ENCODE measurements at regions not wholly inside any gene's neighbourhood (a gene's known extent, or its start where the extent isn't known, plus 50 kb on each side); places are given as distances from the start of the nearest gene placed in this dataset.

DNA sequence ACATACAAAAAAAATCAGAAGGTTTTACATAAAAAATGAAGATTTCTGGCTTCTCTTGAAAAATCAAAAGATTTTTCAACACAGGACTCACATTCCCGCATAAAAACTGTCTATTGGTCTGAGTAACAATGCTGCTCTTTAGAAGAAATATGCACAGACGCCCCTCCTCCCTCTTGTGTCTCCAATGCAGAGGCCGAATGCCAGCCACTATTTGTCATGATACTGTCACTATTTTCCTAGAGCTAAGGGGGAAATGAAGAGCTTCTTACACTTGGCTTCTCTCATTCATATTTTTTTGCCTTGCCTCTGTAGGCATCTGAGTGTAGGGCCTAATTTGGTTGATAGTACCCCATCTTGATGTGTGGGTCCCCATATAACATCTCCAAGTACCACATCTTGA lies 98.0 kb downstream of the BBS10 start:
- Mint-ChIP-seq H3K9me3 (ENCODE audit: insufficient read depth) (no peaks in the 10 kb centered on the region), H3K27me3 (peaks cover 10% of the 10 kb centered on the region), H3K27ac (no peak overlapping the region), H3K4me3 (no peak overlapping the region), H3K4me1 (no peaks in the 10 kb centered on the region)
- Histone ChIP-seq H3K4me1 (ENCODE audit: control insufficient read depth in 2 of 2, insufficient read depth in 2 of 2, low read length in 2 of 2) (no peaks in the 10 kb centered on the region), H3K9me3 (ENCODE audit: control extremely low read depth in 1 of 3, control insufficient read depth in 2 of 3, insufficient read depth in 1 of 3, low read length in 2 of 3) (no peaks in the 10 kb centered on the region), H2AFZ (ENCODE audit: insufficient read depth, low read depth, low read length, poor library complexity, severe bottlenecking) (no peak overlapping the region), H3K9ac (ENCODE audit: low read length) (no peak overlapping the region), H3K79me2 (ENCODE audit: control insufficient read depth, insufficient read depth, low read length) (no peaks in the 10 kb centered on the region), H3K27ac (ENCODE audit: low read length in 2 of 2) (no peak overlapping the region), H3K4me3 (ENCODE audit: control extremely low read depth in 1 of 5, extremely low read depth in 1 of 5, insufficient read depth in 1 of 5, low read depth in 2 of 5, low read length in 4 of 5) (no peak overlapping the region), H4K20me1 (ENCODE audit: control insufficient read depth, insufficient read depth, low read length, poor library complexity, severe bottlenecking) (no peaks in the 10 kb centered on the region), H3K36me3 (replicated peaks in 1 of 2; ENCODE audit: control extremely low read depth in 1 of 2, control insufficient read depth in 1 of 2, extremely low read depth in 1 of 2, insufficient read depth in 2 of 2, low read length in 1 of 2) (no peaks in the 10 kb centered on the region), H3K4me2 (replicated peaks; ENCODE audit: low read depth, low read length, poor library complexity, severe bottlenecking) (no peak overlapping the region), H3K27me3 (replicated peaks in 1 of 4; ENCODE audit: control extremely low read depth in 1 of 4, control insufficient read depth in 3 of 4, insufficient read depth in 4 of 4, low read length in 3 of 4) (peaks cover 0 to 2% (median 0%) of the 10 kb centered on the region in 4 experiments)
- intact Hi-C loops (cut with micrococcal nuclease), result no loop called here
- no CpG with 5 or more reads among the region's 3 CpGs for WGBS (ENCODE audit: insufficient coverage)
- ChIA-PET CTCF (interaction anchor here (0.6 kb wide), 1 partner anchor 336 kb away, joined by 3 read pairs; no protein-coding TSS in a partner anchor), POLR2A (no interaction called here)
- TF ChIP-seq EZH2 (IDR thresholded peaks at IDR 0.05; ENCODE audit: borderline replicate concordance, insufficient read depth, low read depth, low read length, poor library complexity, severe bottlenecking), result no peak
- TF ChIP-seq, protein P1, sequence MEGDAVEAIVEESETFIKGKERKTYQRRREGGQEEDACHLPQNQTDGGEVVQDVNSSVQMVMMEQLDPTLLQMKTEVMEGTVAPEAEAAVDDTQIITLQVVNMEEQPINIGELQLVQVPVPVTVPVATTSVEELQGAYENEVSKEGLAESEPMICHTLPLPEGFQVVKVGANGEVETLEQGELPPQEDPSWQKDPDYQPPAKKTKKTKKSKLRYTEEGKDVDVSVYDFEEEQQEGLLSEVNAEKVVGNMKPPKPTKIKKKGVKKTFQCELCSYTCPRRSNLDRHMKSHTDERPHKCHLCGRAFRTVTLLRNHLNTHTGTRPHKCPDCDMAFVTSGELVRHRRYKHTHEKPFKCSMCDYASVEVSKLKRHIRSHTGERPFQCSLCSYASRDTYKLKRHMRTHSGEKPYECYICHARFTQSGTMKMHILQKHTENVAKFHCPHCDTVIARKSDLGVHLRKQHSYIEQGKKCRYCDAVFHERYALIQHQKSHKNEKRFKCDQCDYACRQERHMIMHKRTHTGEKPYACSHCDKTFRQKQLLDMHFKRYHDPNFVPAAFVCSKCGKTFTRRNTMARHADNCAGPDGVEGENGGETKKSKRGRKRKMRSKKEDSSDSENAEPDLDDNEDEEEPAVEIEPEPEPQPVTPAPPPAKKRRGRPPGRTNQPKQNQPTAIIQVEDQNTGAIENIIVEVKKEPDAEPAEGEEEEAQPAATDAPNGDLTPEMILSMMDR (IDR thresholded peaks at IDR 0.05), result no peak
- ATAC-seq (ENCODE audit: low read depth) (no peak), DNase-seq (no peak)

DNA sequence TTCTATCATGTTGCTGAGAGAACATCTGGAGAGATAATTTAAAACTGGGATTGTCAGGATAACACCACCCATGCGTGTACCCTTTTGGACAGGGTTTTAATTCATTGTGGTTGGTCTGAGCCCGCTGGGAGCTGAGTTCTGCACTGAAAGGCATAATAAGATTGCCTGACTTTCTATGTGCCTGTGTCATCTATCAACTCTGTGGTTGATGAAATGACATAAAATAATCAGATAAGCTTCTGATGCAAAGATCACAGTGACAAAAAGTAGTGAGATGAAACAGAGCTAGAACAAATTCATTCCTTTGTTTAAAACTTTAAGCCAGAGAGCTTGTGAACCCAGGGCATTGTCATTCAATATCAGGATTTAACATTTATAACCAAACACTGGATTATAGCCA lies 98.7 kb downstream of the BBS10 start:
- Mint-ChIP-seq H3K4me3 (no peak overlapping the region), H3K27me3 (peaks cover 10% of the 10 kb centered on the region), H3K9me3 (ENCODE audit: insufficient read depth) (no peaks in the 10 kb centered on the region), H3K4me1 (no peaks in the 10 kb centered on the region), H3K27ac (no peak overlapping the region)
- Histone ChIP-seq H3K27ac (ENCODE audit: low read length in 2 of 2) (no peak overlapping the region), H3K4me3 (ENCODE audit: control extremely low read depth in 1 of 5, extremely low read depth in 1 of 5, insufficient read depth in 1 of 5, low read depth in 2 of 5, low read length in 4 of 5) (no peak overlapping the region), H3K9ac (ENCODE audit: low read length) (no peak overlapping the region), H3K36me3 (replicated peaks in 1 of 2; ENCODE audit: control extremely low read depth in 1 of 2, control insufficient read depth in 1 of 2, extremely low read depth in 1 of 2, insufficient read depth in 2 of 2, low read length in 1 of 2) (no peaks in the 10 kb centered on the region), H3K4me1 (ENCODE audit: control insufficient read depth in 2 of 2, insufficient read depth in 2 of 2, low read length in 2 of 2) (no peaks in the 10 kb centered on the region), H3K9me3 (ENCODE audit: control extremely low read depth in 1 of 3, control insufficient read depth in 2 of 3, insufficient read depth in 1 of 3, low read length in 2 of 3) (no peaks in the 10 kb centered on the region), H3K79me2 (ENCODE audit: control insufficient read depth, insufficient read depth, low read length) (no peaks in the 10 kb centered on the region), H2AFZ (ENCODE audit: insufficient read depth, low read depth, low read length, poor library complexity, severe bottlenecking) (no peak overlapping the region), H3K4me2 (replicated peaks; ENCODE audit: low read depth, low read length, poor library complexity, severe bottlenecking) (no peak overlapping the region), H3K27me3 (replicated peaks in 1 of 4; ENCODE audit: control extremely low read depth in 1 of 4, control insufficient read depth in 3 of 4, insufficient read depth in 4 of 4, low read length in 3 of 4) (peaks cover 0 to 2% (median 0%) of the 10 kb centered on the region in 4 experiments), H4K20me1 (ENCODE audit: control insufficient read depth, insufficient read depth, low read length, poor library complexity, severe bottlenecking) (no peaks in the 10 kb centered on the region)
- intact Hi-C loops (cut with micrococcal nuclease), result no loop called here
- ChIA-PET CTCF (no interaction called here), POLR2A (no interaction called here)
- no CpG with 5 or more reads among the region's 2 CpGs for WGBS (ENCODE audit: insufficient coverage)
- TF ChIP-seq, protein P1 (IDR thresholded peaks at IDR 0.05), result no peak
- TF ChIP-seq EZH2 (IDR thresholded peaks at IDR 0.05; ENCODE audit: borderline replicate concordance, insufficient read depth, low read depth, low read length, poor library complexity, severe bottlenecking), result no peak
- ATAC-seq (ENCODE audit: low read depth) (no peak), DNase-seq (no peak)
